Right cardiac atrium (tissue), 5 donors: ENCODE measurements at regions not wholly inside any gene's neighbourhood (a gene's known extent, or its start where the extent isn't known, plus 50 kb on each side); places are given as distances from the start of the nearest gene placed in this dataset.

ENCODE experiments used
- ATAC-seq, 2 donors: fragments of 200-7000 bp; cut with Tn5 transposase; one replicate each; pipeline versions ENCODE4 v1.8.0 to v1.9.1; 2020; ENCODE audit warnings: moderate library complexity in 2 of 2, mild to moderate bottlenecking in 1 of 2
- DNase-seq, 3 donors: peaks; one replicate each; pipeline ENCODE4 v3.0.0-alpha.2; 2020
- H3K27ac ChIP-seq: one replicate; pipeline ENCODE4 v1.5.1; 2013; ENCODE audit warnings: mild to moderate bottlenecking, low read length, control low read depth, moderate library complexity
- H3K27me3 ChIP-seq: one replicate; pipeline ENCODE4 v1.6.1; 2013; ENCODE audit not compliant: control insufficient read depth, insufficient read depth
- H3K4me1 ChIP-seq: one replicate; pipeline ENCODE4 v1.6.1; 2013; ENCODE audit warnings: low read length; ENCODE audit not compliant: control insufficient read depth, insufficient read depth
- H3K4me3 ChIP-seq: one replicate; pipeline ENCODE4 v1.5.1; 2013; ENCODE audit warnings: low read length, control low read depth
- H3K9me3 ChIP-seq: one replicate; pipeline ENCODE4 v1.6.1; 2013; ENCODE audit warnings: low read length; ENCODE audit not compliant: control insufficient read depth
- WGBS: extraction: QIAGEN DNeasy Blood & Tissue Kit; methylation state at CpG from one replicate; pipeline ENCODE4 v1.1.7; 2013; 5-methylcytosine and 5-hydroxymethylcytosine counted together
- intact Hi-C, 4 donors: fragments of 100-400 bp; cut with DNase I; formaldehyde crosslinking; loops; one replicate each; pipeline versions ENCODE4 v1.11.0 to v1.14.0; 2022 to 2023
- donor health status: healthy with polysubstance abuse.
- donor health status: DM: no; HTN: yes; CAD: no.
- donor health status: DM: no; HTN: no; CAD: no.
- donor health status: DM: no; HTN: yes; CAD: no; lungs with severe emphysema.
- donor health status: DM: yes; HTN: yes; CAD: no.

DNA sequence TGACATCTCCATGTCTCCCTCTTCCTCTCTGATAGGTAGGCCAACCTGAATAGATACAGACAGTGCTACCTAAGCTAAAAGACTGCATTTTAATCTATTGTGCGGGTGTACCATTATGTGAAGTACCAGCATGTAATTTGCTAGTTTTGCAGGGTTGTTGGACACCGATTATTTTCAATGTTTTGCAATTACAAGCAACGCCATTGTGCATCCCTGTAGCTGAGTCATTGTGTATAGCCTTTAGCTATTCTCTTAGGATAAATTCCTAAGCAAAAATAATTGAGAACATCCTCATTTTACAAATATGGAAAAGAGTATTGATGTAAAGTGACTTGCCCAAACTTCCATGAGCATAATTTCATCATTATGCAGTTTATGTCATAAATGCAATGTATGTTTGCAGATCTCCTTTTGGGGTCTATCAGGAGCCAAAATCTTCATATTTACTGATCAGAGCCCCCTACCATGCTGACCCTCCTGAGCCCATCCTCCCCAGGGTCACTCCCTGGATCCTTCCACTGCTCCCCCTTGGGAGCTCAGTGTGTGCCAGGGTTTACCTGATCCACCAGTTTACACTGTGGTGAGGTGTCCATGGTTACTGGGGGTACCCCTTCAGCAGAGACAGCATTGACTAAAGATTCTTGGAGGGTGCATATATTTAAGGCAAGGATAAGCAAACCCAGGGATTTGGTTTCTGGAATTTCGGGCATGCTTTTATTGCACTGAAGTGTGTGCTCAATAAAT, 80.6 kb downstream of the CCDC185 start:
- Histone ChIP-seq H3K27ac (no peak overlapping the region), H3K27me3 (no peaks in the 10 kb centered on the region), H3K4me1 (no peaks in the 10 kb centered on the region), H3K9me3 (no peaks in the 10 kb centered on the region), H3K4me3 (no peak overlapping the region)
- WGBS: 88% methylated on average over 4 of the region's 4 CpGs
- DNase-seq (no peak), ATAC-seq (no peak)
- intact Hi-C loops: no loop called here

DNA sequence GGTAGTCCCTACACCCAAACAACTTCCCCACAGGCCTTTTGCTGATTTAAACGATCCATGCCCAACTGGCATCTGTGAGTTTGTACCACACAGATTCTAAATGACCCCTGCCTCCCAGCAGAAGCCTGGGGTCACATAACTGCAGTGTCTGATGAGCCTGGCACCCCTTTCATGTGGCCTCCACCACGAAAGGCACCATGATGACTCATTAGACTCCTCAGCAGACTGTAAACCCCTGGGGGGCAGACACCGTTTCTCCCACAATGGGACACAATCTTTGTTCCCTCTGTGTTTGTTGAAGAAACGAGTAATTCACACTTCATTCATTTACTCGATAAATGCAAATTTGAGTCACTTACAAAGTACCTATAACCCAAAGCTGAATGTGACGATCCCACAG, 81.6 kb downstream of the CCDC185 start:
- DNase-seq (no peak), ATAC-seq (no peak)
- intact Hi-C loops: no loop called here
- no peak overlapping the region for H3K4me3 ChIP-seq
- H3K9me3 ChIP-seq: no peaks in the 10 kb centered on the region
- H3K4me1 ChIP-seq: no peaks in the 10 kb centered on the region
- 84% methylated on average over 6 of the region's 6 CpGs for WGBS
- no peaks in the 10 kb centered on the region for H3K27me3 ChIP-seq
- no peak overlapping the region for H3K27ac ChIP-seq

DNA sequence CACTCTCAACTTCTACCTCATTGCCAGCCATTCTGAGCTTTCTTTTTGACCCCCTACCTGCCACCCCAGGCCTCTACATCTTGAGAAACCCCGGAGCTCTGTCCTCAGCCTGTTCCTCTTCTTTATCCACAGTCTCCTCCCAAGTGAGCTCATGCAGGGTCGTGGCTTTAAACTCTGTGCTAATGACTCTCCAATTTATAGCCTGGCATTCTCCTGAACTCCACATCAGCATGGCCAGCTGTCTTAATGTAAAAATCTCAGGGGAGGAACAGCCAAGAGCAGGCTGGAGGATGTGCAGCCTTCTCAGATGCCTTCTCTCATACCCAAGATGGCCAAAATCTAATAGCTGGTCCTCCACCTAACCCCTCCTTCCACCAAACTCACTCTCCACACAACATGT, 84.2 kb downstream of the CCDC185 start:
- no peak for ATAC-seq
- DNase-seq: no peak
- intact Hi-C loops: no loop called here
- no peaks in the 10 kb centered on the region for H3K27me3 ChIP-seq
- WGBS: 39% methylated on average over 2 of the region's 2 CpGs
- H3K9me3 ChIP-seq: no peaks in the 10 kb centered on the region
- no peak overlapping the region for H3K27ac ChIP-seq
- no peaks in the 10 kb centered on the region for H3K4me1 ChIP-seq
- no peak overlapping the region for H3K4me3 ChIP-seq

DNA sequence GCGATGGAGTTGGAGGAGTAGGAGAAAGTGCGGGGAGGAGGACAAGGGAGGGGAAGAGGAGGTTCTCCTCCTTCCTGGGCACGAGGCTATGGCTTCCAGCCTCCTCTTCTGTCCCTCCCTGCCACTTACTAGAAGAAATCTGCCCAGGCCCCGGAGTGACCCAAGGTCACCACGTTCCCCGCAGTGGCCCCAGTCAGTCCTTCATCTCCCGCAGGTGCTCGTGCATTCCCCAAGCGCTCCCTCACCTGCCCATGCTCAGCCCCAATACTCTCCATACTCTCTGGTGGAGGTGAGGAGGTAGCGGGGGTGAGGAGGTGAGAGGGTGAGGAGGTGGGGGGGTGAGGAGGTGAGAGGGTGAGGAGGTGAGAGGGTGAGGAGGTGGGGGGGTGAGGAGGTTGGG, 85.4 kb downstream of the CCDC185 start:
- no peak overlapping the region for H3K27ac ChIP-seq
- intact Hi-C loops: no loop called here
- ATAC-seq (no peak), DNase-seq (no peak)
- H3K9me3 ChIP-seq: no peaks in the 10 kb centered on the region
- no peaks in the 10 kb centered on the region for H3K27me3 ChIP-seq
- H3K4me3 ChIP-seq: no peak overlapping the region
- 88% methylated on average over 10 of the region's 10 CpGs for WGBS
- H3K4me1 ChIP-seq: no peaks in the 10 kb centered on the region

DNA sequence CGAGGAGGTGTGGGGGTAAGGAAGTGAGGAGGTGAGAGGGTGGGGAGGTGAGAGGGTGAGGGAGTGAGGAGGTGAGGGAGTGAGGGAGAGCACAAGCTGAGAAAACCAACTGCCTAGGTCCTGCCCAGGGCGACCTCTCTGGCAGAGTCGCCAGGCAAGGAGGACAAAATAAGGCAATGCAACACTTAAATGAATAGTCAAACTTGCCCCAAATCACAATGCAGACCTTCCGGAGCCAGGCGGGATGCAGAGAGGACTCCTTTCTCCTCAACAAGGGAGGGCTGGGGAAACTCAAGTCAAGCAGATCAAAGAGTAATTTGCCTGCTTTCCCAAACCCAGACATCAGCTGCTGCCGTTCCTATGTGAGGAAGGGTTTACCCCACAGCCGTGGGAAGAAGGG, 86.0 kb downstream of the CCDC185 start:
- WGBS: 33% methylated on average over 7 of the region's 7 CpGs
- Histone ChIP-seq H3K4me1 (no peaks in the 10 kb centered on the region), H3K27me3 (no peaks in the 10 kb centered on the region), H3K4me3 (no peak overlapping the region), H3K27ac (no peak overlapping the region), H3K9me3 (no peaks in the 10 kb centered on the region)
- intact Hi-C loops: no loop called here
- DNase-seq: no peak
- ATAC-seq: no peak

DNA sequence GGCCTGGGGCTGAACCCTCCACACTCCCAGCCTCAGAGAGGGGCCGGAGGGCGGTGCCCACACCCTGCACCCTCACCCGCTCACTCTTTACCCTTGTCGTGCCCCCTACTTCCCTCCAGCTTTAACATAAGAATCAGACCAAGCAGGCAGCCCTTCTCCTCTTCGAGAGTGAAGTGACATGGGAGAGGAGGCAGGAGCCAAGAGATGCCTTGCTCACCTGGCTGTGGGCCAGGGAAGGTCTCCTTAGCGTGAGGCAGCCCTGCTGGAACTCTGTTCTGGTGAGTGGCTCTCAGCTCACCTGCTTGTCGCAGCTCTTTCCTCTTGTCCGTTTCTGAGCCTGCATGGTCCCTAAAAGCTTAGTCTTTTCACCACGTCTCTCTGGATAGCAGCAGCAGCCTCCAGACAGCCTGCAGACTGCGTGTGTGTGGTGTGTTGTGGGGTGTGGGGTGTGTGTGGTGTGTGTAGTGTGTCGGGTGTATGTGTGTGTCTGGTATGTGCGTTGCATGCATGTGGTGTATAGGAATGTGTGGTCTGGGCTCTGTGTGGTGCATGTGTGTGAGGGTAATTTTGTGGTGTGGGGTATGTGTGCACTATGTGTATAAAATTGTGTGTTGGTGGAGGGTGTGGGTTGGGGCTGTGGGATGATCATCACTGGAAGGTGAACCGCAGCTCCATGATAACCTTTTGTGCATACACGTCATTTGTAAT, 86.7 kb downstream of the CCDC185 start:
- no peak for ATAC-seq
- intact Hi-C loops: no loop called here
- Histone ChIP-seq H3K27ac (no peak overlapping the region), H3K4me1 (no peaks in the 10 kb centered on the region), H3K4me3 (no peak overlapping the region), H3K9me3 (no peaks in the 10 kb centered on the region), H3K27me3 (no peaks in the 10 kb centered on the region)
- peak in 1 of 3 donors; percentile 23 for DNase-seq
- 37% methylated on average over 14 of the region's 14 CpGs for WGBS

DNA sequence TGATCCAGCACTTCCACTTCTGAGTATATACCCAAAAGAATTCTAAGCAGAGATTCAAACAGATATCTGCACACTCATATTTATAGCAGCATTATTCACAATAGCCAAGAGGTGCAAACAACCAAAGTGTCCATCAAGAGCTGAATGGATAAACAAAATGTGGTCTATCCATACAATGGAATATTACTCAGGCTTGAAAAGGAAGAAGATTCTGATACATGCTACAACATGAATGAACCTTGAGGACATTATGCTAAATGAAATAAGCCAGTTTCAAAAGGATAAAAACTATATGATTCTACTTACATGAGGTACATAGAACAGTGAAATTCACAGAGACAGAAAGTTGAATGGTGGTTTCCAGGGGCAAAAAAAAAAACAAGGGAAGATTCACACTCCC, 88.9 kb downstream of the CCDC185 start:
- intact Hi-C loops: no loop called here
- Histone ChIP-seq H3K27me3 (no peaks in the 10 kb centered on the region), H3K9me3 (no peaks in the 10 kb centered on the region), H3K4me1 (no peaks in the 10 kb centered on the region), H3K27ac (no peak overlapping the region), H3K4me3 (no peak overlapping the region)
- ATAC-seq (no peak), DNase-seq (no peak)

DNA sequence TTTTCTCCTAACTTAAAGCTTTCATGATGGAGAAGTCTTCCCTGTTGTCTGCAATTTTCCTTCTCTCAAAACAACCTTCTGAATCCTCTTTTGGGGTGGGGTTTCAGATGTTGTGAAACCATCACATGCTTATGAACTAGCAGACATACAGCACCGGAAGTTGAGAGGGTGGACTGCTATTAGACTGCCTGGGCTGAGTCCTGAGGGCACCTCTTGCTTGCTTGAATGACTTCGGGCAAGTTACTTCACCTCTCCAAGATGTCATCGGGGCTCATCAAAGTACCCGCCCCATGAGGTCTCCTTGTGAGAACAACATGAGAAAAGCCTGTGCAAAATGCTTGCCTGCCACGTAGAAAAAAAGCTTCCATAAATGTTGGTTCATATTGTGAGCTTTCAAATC, 89.6 kb downstream of the CCDC185 start:
- Histone ChIP-seq H3K27me3 (no peaks in the 10 kb centered on the region), H3K27ac (no peak overlapping the region), H3K4me3 (no peak overlapping the region), H3K4me1 (no peaks in the 10 kb centered on the region), H3K9me3 (no peaks in the 10 kb centered on the region)
- ATAC-seq (no peak), DNase-seq (no peak)
- 83% methylated on average over 5 of the region's 5 CpGs for WGBS
- intact Hi-C loops: no loop called here

DNA sequence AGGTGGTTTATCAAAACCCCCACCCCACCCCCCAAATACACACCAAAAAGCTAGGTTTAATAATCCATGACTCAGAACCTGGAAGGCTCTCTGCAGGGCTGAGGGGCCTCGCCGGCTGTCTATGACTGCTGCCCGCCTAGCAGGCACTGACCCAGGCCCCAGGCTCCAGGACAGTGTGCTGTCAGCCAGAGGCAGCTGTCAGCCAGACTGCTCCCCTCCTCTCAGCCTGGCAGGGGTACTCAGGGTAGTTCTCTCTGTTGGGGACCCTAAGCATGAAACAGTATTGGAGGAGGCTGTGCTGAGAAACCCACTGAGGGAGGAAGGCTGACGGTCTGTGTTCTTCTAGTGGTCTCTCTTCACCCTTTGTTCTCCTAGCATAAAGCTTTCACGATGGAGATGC, 90.3 kb downstream of the CCDC185 start:
- DNase-seq: no peak
- no peaks in the 10 kb centered on the region for H3K27me3 ChIP-seq
- H3K27ac ChIP-seq: no peak overlapping the region
- no peaks in the 10 kb centered on the region for H3K9me3 ChIP-seq
- intact Hi-C loops: no loop called here
- no peaks in the 10 kb centered on the region for H3K4me1 ChIP-seq
- 83% methylated on average over 5 of the region's 5 CpGs for WGBS
- no peak overlapping the region for H3K4me3 ChIP-seq
- ATAC-seq: no peak

DNA sequence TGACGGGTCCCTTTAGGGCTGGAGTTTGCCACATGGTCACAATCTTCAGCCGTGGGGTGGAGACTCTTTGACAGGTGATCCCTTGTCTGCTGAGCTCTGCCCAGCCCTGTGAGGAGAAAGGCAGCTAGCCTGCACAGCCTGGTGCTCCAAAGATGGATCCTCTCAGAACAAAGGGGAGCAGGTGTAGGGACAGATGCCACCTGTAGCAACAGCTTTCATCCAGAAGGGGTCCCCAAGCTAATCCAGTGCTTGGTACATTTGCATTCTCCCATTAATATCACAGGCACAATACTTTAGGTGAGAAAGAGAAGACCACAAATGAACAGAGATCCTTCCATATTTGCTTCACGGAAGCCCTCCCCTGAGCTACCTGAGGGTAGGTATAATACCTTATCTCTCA, 93.2 kb downstream of the CCDC185 start:
- no peak for DNase-seq
- Histone ChIP-seq H3K4me1 (no peaks in the 10 kb centered on the region), H3K4me3 (no peak overlapping the region), H3K27ac (no peak overlapping the region), H3K27me3 (no peaks in the 10 kb centered on the region), H3K9me3 (peaks cover 3% of the 10 kb centered on the region)
- WGBS: 64% methylated on average over 3 of the region's 3 CpGs
- ATAC-seq: no peak
- intact Hi-C loops: no loop called here

DNA sequence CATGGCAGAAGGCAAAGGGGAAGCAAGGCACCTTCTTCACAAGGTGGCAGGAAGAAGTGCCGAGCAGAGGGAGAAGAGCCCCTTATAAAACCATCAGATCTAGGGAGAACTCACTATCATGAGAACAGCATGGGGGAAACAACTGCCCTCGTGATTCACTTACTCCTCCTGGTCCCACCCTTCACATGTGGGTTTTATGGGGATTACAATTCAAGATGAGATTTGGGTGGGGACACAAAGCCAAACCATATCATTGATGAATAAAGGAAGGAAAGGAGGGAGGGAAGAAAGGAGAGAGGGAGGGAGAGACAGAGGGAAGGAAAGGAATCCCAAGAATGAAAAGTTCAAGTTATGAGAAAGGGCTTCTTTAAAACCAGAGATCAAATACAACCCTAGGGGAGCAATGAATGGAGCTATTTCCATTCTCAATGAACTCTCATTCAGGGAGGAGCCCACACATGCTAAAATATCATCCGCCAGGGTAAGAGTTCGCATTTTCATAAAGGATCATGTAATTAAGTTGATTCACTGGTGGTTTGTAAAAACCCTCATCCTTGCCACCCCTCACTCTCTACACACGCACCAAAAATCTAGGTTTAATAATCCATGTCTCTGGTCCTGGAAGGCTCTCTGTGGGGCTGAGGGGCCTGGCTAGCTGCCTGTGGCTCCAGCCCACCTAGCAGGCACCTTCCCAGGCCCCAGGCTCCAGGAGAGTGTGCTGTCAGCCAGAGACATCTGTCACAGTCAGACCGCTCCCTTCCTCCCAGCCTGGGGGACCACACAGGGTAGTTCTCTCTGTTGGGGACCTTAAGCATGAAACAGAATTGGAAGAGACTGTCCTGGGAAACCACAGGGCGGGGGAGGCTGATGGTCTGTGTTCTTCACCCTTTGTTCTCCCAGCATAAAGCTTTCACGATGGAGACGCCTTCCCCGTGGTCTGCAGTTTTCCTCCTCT, 94.0 kb downstream of the CCDC185 start:
- no peak for DNase-seq
- Histone ChIP-seq H3K4me3 (no peak overlapping the region), H3K27ac (no peak overlapping the region), H3K4me1 (no peaks in the 10 kb centered on the region), H3K9me3 (peaks cover 3% of the 10 kb centered on the region), H3K27me3 (no peaks in the 10 kb centered on the region)
- WGBS: 69% methylated on average over 10 of the region's 10 CpGs
- no peak for ATAC-seq
- intact Hi-C loops: no loop called here
